ENCODE measurements at regions not wholly inside any gene's neighbourhood (a gene's known extent, or its start where the extent isn't known, plus 50 kb on each side); places are given as distances from the start of the nearest gene placed in this dataset.
A peak's percentile ranks its signal among the peaks of the same experiment; 100 is the strongest.

DNA sequence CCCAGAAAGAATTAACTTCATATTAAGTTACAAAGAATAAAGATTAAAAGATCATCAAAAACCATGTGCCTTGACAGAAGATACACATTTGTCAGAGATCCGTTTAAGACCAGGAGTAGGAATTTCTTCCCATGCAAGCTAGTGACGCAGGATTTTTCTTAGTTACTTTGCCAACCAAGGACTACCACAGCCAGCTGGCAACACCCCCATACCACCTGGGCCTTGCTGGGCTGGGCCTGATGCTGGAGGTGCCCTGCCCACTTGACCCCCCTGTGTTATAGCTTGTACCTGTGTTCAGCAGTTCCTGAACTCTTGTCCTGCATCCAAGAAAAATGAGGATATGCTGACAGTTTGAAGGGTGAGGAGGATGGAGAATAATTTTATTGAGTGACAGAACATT, 290.9 kb upstream of the SMC2 start:
- no peak for DNase-seq

DNA sequence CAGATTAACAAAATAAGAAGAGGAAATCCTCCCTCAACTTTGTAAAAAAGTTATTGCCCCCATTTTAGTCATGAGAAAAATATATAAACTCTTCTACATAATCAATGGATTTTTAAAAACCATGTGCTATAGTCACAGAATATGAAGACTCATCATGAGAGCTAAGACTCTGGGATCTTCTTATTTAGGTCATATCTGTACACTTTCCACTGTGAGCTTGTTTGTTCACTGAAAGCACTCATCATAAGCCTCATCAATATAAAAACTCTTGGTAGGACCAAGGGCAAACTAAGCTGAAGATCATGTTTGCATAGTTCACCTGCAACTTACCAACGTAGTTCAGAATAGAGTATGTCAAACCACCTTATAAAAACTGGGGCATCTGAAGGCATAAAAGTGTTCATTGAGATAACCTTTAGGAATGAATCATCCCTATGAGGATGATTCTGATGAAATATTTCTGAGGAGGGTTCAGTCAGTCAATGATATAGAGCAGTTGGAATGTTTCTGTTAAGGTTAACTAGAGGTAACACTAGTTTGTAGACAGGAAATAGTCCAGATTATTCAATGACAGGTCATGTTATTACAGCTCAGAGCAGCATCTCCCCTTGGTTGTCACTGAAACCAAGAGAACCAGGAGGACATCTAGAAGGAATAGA, 289.9 kb upstream of the SMC2 start:
- no peak for DNase-seq

DNA sequence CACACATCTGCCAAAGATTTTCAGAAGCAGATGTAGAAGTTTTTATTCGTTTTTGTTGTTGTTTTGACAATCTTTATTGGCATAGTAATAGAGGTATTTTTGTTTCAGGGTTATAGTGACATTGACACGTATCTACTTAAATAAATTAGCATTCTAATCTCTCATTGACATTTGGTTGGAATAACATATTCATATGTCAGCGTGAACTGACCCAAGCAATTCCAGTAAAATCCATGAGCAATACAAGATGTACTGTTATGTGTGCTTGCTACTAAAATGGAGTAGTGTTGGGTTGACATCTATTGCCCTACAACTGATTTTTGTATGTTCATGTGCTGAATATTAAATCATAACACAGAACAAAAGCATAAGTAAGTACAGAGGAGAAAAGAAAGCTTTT, 284.4 kb upstream of the SMC2 start:
- DNase-seq: no peak

DNA sequence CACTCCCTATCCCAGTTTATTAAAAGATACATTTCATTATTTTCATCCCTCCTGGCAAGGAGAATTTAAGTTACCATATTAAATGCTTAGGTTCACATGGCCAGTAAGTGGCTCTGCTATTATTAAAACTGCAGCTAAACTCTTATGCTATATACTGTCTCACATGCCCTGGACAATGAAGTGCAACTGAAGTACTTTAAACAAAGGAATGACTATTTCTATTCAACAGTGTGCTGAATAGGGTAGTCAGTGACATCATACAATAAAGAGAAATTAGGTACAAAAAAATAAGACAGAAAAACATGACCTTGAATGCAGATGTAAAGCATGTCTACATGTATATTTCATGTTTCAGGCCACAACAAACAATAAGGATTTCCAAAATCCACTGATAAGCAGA, 282.6 kb upstream of the SMC2 start:
- DNase-seq: peak in 1 of 3 experiments; percentile 19

DNA sequence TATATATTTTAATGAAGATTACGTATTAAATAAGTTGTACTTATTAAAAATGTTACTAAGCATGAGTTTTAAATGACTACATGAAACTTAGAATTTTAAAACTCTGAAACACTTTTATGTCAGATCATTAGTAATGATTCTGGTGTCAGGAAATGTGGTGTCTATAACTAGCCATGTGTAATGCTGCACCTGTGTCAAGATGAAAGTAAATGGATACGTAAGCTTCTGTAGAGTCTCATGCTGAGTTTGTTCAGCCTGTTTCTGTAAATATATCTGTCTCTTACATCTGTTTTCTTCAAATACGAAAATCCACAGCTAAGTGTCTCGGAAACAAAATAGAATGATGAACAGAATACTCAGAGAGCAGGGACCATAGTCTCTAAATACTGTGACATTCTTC, 278.0 kb upstream of the SMC2 start:
- DNase-seq: peak in 1 of 3 experiments; percentile 36

DNA sequence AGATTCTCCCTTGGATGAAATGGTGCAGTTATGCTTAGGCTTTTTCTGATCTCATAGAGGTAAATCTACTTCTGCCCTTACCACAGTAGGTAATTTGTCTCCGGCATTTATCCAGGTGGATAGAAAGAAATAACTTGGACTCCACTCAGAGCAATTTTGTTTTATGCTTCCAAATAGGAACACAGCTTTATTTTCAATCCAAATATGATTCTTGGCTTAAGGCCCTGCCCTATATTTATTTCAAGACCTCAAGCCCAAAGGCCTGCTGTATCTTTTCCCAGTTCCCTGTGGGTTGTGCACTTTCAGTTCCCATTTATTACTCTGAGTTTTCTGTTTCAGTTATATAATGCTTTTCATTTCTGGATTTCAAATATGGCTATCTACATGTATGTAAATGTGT, 274.2 kb upstream of the SMC2 start:
- DNase-seq: no peak

DNA sequence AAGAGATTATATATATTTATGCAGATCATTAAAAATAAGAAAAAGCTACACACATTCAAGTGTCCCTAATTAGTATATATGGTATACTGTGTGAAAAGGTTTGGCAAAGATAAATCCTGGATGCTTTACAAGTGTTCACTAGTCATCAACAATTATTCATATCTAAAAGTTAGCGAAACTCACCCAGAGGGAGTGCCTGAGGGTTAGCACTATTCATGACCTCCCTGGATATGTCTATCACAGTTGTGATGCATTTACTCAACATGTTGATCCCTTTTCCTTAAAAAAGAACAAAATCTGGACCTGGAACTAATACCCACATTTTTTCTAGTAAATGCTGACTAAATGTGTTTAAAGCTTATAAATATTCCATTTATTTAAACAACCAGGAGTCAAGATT, 273.0 kb upstream of the SMC2 start:
- no peak for DNase-seq

DNA sequence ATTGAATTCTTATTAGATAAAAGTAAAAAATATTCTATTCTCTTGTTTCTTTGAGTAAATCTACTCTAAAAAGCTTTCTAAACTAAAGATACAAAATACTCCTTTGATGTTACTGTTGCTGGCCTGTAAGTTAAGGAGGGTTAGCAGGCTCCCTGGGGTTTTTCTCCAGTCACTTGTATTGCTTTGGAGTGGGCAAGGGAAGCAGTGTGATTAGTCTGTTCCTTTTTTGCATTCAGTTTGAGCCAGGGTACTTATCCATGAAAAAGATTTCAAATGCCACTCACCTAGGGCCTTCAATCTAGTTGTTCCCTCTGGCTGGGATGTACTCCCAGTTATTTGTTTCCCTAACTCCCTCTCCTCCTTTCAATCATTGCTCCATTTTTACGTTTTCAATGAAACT, 256.2 kb upstream of the SMC2 start:
- DNase-seq: peak in 1 of 3 experiments; percentile 14

DNA sequence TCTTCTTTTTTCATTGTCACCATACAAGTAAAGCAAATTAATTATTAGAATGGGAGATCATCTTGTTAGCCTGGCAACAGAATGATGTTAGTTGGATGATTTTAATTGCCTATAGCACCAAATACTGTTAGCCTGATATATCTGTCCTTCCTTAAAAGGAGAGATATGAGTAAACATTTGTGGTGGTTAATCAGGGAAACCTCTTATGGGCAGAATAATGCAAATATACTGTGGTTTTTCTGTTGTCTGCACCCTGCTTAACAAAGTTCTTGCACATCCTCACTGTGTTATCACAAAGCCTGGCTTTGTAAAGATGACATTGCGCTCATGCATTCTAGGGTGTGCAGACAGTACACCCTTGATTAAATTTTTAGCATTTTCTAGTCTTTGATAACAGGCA, 254.9 kb upstream of the SMC2 start:
- no peak for DNase-seq

DNA sequence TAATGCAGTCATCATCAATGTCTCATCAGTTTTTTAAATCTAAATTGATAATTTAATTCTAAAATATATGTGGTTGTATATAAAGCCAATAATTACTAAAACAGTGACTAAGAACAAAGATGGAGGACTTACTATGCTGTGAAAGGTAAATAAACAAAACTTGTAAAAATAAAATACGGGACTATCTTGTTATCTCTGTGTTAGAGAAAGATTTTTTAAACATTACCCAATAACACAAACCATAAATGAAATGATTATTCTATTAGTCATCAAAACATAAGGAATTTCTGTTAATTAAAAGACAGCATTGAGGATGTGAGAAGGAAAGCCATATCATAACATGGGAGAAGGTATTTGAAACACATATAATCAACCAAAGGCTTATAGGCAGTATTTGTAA, 226.2 kb upstream of the SMC2 start:
- DNase-seq: no peak

DNA sequence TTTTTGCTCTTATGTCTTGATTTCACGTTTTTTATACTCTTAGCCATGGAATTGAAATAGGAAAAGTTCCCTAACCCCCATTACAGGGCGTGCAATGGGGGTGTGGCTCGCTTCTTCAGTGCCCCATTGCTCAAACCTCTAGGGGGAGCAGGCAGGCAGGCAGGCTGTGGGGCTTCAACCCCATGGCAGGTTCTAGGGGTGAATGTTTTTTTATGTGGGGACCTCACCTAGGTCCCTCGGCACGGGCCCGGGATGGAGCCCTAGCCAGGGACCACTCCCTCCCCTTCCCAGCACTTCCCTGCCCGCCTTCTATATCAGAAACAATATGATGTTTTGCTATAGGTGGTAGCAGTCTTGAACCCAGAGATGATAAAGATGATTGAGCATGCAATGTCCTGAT, 221.3 kb upstream of the SMC2 start:
- no peak for DNase-seq

DNA sequence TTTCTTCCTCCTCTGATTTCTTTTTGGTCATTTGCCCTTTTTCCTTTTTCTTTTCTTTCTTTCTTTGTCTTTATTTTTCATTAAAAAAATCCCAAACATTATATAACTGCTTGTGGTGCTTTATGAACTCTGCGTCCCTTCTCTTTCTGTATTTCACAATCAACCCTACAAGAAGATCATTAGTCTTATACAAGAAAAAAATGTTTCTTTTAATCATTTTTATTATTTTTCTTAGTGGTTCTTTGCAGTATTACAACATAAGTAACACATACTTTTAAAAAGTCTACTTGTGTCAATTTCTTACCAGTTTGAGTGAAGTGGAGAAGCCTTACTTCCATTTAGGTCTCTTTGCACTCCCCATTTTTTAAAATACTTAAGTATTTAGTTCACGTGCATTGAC, 212.7 kb upstream of the SMC2 start:
- DNase-seq: no peak

DNA sequence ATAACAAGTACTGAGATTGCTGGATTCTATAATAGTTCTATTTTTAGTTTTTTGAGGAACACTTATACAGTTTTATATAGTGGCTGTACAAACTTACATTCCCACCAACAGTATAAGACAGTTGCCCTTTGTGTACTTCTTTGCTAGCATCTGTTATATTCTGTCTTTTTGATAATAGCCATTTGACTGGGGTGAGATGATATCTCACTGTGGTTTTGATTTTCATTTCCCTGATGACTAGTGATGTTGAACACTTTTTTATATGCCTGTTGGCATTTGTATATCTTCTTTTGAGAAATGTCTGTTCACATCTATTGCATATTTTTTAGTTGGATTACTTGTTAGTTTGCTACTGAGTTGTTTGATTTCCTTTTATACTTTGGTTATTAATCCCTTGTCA, 204.1 kb upstream of the SMC2 start:
- DNase-seq: no peak

DNA sequence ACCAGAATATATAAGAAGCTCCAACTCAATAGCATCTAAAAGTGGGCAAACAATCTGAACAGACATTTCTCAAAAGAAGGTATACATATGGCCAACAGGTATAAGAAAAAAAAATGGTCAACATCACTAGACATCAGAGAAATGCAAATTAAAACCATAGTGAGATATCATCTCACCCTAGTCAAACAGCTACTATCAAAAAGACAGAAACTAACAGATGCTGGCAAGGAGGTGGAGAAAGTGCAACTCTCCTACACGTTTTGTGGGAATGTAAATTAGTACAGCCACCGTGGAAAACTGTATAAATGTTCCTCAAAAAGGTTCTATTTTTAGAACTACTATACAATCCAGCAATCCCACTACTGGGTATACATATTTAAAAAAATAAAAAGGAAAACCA, 199.9 kb upstream of the SMC2 start:
- DNase-seq: no peak

DNA sequence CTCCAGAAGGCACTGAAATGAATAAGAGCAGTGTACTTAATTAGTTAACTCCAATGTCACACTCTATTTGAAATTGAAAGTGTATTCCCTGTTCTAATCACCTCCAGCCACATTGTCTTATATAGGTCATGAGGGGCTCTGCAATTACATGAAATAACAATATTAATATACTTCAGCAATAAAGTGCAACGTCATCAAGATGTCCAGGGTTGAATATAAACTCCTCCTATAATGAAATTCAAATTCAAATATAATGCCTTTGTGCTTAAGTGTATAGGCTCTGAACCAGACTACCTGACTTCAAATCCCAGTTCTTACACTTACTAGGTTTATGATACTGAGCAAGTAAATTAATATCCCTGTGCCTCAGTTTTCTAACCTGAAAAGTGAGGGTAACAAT, 195.6 kb upstream of the SMC2 start:
- DNase-seq: no peak

DNA sequence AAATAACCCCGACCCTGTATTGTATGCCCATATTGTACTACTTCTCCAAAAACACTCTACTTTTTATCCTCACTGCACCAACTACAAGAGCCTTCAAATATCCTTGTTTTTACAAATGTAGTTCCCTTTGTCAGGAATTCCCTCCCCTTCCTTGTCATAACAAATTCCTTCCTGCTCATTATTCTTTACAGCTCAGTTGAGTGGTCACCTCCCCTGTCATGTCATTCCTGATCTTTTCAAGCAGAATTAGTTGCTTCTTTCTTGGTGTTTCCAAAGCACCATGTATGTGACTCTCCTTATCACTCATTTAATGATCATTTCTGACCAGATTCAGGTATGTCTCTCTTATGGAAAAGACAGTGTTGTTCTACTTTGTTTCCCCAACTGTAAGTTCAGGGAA, 194.2 kb upstream of the SMC2 start:
- no peak for DNase-seq

DNA sequence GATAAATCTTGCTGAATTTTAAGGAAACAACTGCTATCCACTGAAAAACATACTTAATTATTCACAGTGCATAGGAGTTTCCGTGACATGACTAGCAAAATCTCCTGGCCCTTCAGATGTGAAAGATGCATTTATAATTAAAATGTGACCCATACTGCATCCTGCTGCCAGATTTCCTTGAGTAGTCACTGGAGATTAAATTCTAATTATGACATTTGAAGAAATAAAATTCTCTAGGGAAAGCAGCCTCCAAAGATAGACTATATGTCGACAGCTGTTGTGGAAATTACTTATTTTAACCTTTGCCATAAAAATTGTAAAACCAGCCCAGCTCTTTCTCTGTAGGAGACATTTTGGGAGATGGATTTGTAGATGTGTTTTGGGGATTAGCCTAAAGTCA, 193.6 kb upstream of the SMC2 start:
- DNase-seq: no peak

DNA sequence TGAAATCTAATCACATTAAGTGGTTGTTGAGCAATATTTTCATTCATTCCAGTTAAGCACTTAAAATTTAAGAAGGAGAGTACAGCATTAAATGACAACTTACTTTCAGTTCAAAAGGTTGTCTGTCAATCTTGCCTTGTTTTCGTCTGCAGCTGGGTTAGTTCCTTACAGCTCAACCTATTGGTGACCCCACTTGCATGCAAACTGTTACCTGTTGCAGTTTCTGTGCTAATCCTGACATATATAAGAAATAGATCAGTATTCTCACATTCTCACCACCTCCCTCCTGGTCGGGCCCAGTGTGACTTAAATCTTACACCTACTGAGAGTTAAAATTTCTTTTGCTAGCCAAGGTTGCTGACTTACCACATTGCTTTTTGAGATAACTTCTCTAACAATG, 191.8 kb upstream of the SMC2 start:
- no peak for DNase-seq

DNA sequence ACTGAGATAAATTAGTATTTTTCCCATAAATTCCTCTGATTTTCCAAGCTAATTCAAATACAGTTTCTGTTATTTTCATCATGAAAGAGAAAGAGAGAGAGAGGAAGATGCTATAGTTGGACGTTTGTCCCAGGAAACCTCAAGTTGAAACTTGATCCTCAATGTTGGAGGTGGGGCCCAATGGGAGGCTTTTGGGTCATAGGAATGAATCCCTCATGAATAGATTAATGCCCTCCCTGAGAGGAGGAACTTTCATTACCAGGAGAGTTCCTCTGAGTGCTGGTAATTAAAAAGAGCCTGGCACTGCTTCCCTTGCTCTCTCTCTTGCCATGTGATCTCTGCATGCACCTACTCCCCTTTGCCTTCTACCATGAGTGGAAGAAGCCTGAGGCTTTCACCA, 189.9 kb upstream of the SMC2 start:
- DNase-seq: no peak

DNA sequence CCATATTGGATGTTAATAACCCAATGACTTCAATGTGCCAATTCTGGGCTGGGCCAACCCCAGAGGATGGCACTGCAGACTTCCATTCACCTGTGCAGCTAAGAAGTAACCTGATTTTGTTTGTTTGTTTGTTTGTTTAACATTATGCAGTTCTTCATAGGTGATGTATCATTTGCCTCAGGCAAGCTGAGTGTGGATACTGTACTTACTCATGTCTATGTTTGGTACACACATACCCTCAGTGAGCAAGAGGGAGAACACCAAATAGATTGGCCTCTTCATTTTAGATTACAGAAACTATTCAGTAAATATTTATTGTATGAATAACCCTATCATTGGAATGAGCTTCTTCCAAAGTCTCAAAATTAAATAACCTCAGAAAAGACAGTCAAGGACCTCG, 180.2 kb upstream of the SMC2 start:
- DNase-seq: no peak

DNA sequence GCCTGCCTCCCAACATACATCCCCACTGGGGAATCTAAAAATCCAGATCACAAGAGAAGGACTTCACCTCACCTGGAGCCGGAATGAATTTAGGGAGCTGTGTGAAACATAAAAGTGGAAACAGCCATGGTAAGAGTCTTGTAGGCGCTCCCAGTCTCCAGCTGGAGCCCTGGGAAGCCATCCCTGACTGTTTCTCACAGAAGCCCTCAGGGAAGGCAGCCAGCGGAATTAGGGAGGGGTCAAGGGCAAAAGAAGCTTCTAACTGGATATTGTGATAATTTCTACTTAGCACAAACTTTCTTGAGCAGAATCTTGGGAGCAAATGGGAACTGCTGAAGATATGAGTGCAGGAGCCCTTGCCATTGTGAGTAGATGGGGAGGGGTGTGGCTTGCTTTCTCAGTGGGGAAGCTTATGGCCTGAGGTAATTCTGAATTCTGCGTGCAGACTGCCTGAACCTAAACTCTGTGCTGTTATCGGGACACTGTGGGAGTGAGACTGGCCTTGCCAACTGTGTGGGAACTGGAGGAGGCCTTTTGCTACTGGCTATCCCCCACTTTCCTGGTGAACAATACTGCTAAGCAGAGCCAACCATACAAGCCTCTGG, 174.4 kb upstream of the SMC2 start:
- DNase-seq: no peak

DNA sequence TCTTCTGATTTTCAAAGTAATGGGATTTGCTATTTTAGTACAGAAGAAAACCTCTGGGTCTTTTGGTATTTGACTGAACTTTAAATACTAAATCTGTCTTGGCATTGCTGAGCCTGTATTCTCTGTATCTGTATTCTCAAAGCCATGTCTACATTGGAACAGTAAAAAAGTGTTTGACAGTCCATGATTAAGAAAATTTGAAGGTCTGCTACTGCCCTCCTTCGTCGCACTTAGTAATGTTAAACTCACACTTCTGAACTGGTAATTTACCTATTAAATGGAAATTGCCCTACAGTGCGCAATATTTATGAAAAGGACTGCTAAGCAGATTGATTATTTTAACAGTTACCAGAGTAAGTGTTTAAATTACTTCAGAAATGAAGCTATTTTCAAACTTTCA, 165.7 kb upstream of the SMC2 start:
- no peak for DNase-seq

DNA sequence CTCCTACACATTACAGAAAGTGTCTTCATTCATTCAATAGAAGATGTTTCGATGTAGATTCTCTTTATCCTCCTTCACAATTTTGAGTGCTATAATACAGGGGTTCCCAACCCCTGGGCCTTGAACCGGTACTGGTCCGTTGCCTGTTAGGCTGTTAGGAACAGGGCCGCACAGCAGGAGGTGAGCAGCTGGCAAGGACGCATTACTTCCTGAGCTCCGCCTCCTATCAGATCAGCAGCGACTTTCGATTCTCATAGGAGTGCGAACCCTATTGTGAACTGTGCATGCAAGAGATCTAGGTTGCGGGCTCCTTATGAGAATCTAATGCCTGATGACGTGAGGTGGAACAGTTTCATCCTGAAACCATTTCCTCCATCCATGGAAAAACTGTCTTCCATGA, 153.0 kb upstream of the SMC2 start:
- DNase-seq: peak in 1 of 3 experiments; percentile 25

DNA sequence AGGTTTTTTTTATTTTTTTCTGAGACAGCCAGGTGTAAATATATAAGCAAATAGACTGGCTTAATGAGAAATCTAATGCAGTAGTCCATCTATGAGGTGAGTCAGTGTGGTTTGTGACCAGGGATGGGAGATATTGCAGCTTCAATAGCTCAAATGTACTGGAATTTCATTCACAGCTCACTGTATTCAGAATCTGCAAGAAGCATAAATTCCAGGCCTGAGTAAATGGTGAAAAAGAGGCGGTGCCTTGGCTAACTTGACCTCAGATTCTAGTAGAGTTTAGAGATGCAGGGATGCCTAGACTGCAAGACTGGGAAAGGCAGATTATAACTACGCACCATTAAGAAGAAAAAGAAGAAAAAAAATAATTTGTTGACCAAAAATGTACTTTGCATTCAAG, 151.9 kb upstream of the SMC2 start:
- peak in 2 of 3 experiments; percentile 44 to 85 for DNase-seq

DNA sequence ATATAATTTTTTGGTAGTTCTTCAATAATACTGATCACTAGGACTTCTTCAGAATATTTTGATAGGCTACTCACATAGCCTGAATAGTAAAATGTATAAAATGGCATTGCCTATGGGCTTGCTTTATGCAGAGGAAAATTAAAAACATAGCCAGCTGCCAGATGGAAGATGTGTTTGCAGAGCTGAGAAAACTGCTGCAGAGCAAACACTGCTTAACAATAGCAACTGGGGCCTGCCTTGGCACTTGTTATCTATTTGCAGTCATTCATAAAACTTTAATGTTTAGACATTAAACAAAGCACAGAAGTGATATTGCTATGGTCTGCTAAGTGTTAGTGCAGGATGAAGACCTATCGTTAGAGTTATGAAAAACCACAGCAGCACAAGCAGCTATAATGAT, 151.5 kb upstream of the SMC2 start:
- DNase-seq: peak; percentile 73 to 95 (median 76)

Data from NCI-H1417 (cell line).